Left ventricle myocardium inferior (tissue), 1 donor: ENCODE measurements at regions not wholly inside any gene's neighbourhood (a gene's known extent, or its start where the extent isn't known, plus 50 kb on each side); places are given as distances from the start of the nearest gene placed in this dataset.

Source experiments
- DNase-seq: peaks from one replicate; pipeline ENCODE4 v3.0.0-alpha.2; 2020
- H3K27ac ChIP-seq: fragments of 200-600 bp; replicated peaks from 2 replicates; pipeline ENCODE4 v1.8.0; 2021
- H3K27me3 ChIP-seq: fragments of 200-600 bp; 2 replicates; pipeline ENCODE4 v1.8.0; 2021; ENCODE audit warnings: low read depth
- H3K36me3 ChIP-seq: fragments of 200-600 bp; 2 replicates; pipeline ENCODE4 v1.8.0; 2021
- H3K4me1 ChIP-seq: fragments of 200-600 bp; 2 replicates; pipeline ENCODE4 v1.8.0; 2021
- H3K4me3 ChIP-seq: fragments of 200-600 bp; 2 replicates; pipeline ENCODE4 v1.8.0; 2021; ENCODE audit warnings: mild to moderate bottlenecking, moderate library complexity
- H3K9me3 ChIP-seq: fragments of 200-600 bp; replicated peaks from 2 replicates; pipeline ENCODE4 v1.8.0; 2021
- CTCF ChIP-seq: fragments of 200-600 bp; IDR thresholded peaks from 2 replicates; pipeline ENCODE4 v1.8.0; 2021; ENCODE audit warnings: antibody characterized with exemption, mild to moderate bottlenecking, borderline replicate concordance
- intact Hi-C: fragments of 100-400 bp; cut with micrococcal nuclease; formaldehyde crosslinking; loops from one replicate; pipeline ENCODE4 v1.11.0; 2022
- donor health status: DM: no; HTN: yes; CAD: no; lungs with severe emphysema.

DNA sequence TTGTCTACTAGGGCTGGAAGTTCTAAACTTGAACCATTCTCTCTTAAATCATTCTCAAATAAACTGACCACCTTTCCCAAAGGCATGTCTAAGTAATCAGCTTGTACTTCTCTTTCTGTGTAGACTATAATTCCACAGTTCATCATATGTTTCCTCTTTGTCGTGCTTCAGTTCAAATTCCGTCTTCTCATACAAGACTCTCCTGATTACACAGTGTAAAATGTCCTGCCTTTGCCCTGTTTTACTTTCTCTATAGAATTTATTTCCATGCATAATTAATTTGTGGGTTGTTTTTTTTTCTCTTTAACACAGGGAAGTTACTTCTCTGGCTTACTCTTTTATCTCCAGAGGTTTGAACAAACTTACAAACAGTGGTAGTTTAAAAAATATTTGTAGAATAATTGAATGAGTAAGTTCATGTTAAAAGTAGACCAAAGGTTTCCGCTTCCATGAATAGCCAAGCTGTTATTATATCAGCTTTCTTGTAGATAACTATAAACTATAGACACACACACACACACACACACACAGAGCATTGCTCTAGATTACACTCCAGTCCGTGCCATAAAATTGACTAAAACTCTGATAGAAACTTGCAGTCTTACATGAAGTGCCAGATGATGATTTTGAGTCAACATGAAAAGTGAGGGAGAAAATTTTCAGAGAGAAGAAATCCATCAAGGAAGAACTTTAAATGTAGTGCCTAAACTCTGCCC is 119.0 kb downstream of the SUCNR1 start:
- H3K4me3 ChIP-seq = no peak overlapping the region
- H3K27me3 ChIP-seq = no peaks in the 10 kb centered on the region
- TF ChIP-seq CTCF = no peak
- intact Hi-C loops = no loop called here
- no peaks in the 10 kb centered on the region for H3K4me1 ChIP-seq
- H3K9me3 ChIP-seq = no peaks in the 10 kb centered on the region
- no peaks in the 10 kb centered on the region for H3K36me3 ChIP-seq
- DNase-seq = no peak
- H3K27ac ChIP-seq = no peak overlapping the region

- Histone ChIP-seq H3K4me3 (no peak overlapping the region), H3K9me3 (no peaks in the 10 kb centered on the region), H3K4me1 (no peaks in the 10 kb centered on the region), H3K27ac (no peak overlapping the region), H3K36me3 (no peaks in the 10 kb centered on the region), H3K27me3 (no peaks in the 10 kb centered on the region)
- intact Hi-C loops = no loop called here
- no peak for TF ChIP-seq CTCF
- no peak for DNase-seq
These were observed 121.6 kb downstream of the SUCNR1 start for GRCh38 chr3:151995091-151995490.

DNA sequence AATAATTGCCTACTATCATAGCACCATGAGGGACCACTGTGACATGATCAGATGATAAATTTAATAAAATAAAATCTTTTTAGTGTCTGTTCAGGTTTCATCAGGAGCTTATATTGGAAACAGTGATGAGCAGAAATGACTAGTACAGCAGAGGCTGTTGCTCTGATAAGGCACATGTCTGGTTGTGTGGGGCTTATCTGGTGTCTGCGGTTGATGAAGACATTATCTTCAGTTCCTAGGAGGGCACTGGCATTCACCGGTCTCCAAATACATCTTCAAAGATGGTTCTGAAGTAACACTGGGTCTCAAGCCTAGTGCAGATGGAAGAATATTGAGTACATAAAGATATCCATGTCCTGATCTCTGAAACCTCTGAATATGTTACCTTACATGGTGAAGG is 125.3 kb downstream of the SUCNR1 start:
- H3K36me3 ChIP-seq = no peaks in the 10 kb centered on the region
- no peaks in the 10 kb centered on the region for H3K27me3 ChIP-seq
- no peak overlapping the region for H3K4me3 ChIP-seq
- H3K27ac ChIP-seq = no peak overlapping the region
- H3K4me1 ChIP-seq = no peaks in the 10 kb centered on the region
- DNase-seq = no peak
- intact Hi-C loops = no loop called here
- TF ChIP-seq CTCF = no peak
- no peaks in the 10 kb centered on the region for H3K9me3 ChIP-seq

DNA sequence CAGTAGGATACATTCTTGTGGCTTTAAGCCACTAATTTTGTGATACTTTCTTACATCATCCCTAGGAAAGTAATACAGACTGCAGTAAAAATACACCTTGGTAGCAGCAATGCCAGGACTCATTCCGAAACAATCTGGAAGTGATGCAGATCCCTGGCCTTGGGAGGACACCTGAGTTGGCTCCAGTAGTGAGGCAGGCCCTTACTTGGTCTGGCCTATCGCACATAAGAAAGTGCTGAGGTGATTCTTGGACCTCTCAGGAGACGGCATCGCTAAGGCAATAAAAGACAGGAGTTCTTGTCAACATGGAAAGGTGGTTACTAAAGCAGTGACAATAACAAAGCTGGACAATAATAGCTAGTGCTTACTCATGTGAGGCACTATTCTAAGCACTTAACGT is 126.5 kb downstream of the SUCNR1 start:
- DNase-seq = no peak
- Histone ChIP-seq H3K4me3 (no peak overlapping the region), H3K9me3 (no peaks in the 10 kb centered on the region), H3K4me1 (no peaks in the 10 kb centered on the region), H3K36me3 (no peaks in the 10 kb centered on the region), H3K27ac (no peak overlapping the region), H3K27me3 (no peaks in the 10 kb centered on the region)
- no peak for TF ChIP-seq CTCF
- intact Hi-C loops = no loop called here

- no peaks in the 10 kb centered on the region for H3K36me3 ChIP-seq
- H3K27ac ChIP-seq = no peak overlapping the region
- H3K27me3 ChIP-seq = no peaks in the 10 kb centered on the region
- no peaks in the 10 kb centered on the region for H3K9me3 ChIP-seq
- no peaks in the 10 kb centered on the region for H3K4me1 ChIP-seq
- intact Hi-C loops = no loop called here
- DNase-seq = no peak
- no peak overlapping the region for H3K4me3 ChIP-seq
- no peak for TF ChIP-seq CTCF
These were observed 138.6 kb downstream of the SUCNR1 start for GRCh38 chr3:152011812-152012735.
